HL-60/S4 treated with retinoic acid at 250 ng/mL for 4 days and 3 days (cell line): ENCODE measurements at regions not wholly inside any gene's neighbourhood (a gene's known extent, or its start where the extent isn't known, plus 50 kb on each side); places are given as distances from the start of the nearest gene placed in this dataset.
"Not testable (repeated sequence)": the region's sequence is repeated elsewhere in the genome, so short reads cannot be mapped to it uniquely, and the experiment has no call there.

ENCODE experiments used
- in situ Hi-C: fragments of 300-500 bp; cut with MboI; formaldehyde crosslinking; loops from 2 replicates; pipeline ENCODE4 v1.7.0; 2022; ENCODE audit warnings: low sequenced_read_pairs

DNA sequence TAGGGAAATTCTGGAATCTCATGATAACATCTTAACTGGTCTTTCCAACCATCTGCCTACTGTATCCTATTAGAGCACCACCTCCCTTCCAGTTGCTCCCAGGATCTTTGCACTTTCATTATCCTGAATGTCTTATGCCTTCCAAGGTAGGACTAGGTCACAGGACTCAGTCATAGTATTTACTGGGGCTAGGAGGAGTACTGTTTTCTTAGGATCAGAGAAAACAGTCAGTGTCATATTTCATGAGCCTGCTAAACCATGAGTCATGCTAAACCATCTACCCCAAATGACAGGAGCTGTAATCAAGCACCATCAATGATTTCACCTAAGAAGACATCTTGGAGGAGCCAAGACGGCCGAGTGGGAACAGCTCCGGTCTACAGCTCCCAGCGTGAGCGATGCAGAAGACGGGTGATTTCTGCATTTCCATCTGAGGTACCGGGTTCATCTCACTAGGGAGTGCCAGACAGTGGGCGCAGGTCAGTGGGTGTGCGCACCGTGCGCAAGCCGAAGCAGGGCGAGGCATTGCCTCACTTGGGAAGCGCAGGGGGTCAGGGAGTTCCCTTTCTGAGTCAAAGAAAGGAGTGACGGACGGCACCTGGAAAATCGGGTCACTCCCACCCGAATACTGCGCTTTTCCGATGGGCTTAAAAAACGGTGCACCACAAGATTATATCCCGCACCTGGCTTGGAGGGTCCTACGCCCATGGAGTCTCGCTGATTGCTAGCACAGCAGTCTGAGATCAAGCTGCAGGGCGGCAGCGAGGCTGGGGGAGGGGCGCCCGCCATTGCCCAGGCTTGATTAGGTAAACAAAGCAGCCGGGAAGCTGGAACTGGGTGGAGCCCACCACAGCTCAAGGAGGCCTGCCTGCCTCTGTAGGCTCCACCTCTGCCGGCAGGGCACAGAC is 1439.2 kb upstream of the ACVR2A start:
- in situ Hi-C loops = not testable (repeated sequence)

DNA sequence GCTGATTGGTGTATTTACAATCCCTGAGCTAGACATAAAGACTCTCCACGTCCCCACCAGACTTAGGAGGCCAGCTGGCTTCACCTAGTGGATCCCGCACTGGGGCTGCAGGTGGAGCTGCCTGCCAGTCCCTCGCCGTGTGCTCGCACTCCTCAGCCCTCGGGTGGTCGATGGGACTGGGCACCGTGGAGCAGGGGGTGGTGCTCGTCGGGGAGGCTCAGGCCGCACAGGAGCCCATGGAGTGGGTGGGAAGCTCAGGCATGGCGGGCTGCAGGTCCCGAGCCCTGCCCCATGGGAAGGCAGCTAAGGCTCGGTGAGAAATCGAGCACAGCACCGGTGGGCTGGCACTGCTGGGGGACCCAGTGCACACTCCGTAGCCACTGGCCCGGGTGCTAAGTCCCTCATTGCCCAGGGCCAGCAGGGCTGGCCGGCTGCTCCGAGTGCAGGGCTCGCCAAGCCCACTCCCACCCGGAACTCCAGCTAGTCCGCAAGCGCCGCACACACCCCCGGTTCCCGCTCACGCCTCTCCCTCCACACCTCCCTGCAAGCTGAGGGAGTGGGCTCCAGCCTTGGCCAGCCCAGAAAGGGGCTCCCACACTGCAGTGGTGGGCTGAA is 1441.2 kb upstream of the ACVR2A start:
- in situ Hi-C loops = not testable (repeated sequence)

DNA sequence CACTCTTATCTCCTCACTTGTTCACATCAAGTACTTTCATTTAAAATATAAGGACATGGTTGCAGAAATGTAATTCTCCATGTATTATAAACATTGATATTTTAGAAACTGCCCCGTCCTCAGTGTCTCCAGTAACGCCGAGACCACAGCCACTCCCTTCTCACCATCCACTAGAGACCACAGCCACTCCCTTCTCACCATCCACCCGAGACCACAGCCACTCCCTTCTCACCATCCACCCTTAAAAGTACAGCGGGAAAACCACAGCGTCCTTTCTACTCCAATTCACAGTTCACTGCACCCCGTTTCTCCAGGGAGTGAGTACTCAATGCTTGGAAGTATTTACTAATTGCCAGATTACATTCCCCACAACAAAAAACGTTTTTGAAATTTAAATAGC is 1452.2 kb upstream of the ACVR2A start:
- in situ Hi-C loops = no loop called here

DNA sequence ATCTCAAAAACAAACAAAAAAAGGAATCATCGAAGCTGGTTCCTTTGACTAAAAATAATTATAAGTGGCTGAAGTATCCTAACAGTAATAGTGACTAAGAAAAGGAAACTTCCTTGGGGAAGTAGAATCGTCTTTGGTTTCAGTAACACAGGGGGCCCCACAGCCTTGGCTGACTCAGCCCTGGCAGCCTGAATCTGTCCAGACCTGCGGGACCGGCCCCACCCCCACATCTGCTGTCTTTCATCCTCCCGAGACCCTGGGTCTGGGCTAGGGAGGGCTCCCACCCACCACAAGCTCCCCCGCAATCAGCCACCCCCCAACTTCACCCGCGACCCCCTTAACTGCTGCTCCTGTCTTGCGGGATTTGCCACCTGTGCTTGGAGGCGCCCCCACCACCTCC is 1452.6 kb upstream of the ACVR2A start:
- in situ Hi-C loops = no loop called here

DNA sequence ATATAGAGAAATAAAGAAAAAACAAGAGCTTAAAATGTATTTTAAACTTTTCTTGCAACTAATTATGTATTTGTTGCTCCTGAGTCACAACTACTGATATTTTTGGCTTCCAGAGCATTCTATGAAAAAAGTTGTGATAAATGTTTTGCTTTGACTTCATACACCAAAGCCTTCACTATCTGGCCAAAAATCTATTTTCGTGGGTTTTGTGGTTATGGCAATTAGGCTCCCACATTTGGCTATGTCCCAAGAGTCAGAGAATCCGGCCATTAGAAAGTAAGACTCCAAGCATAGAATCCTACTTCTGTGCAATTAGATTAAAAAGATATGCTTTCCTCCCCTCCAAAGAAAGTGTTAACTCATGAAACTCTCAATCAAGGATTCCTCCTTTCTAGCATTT is 1456.1 kb upstream of the ACVR2A start:
- in situ Hi-C loops = no loop called here

DNA sequence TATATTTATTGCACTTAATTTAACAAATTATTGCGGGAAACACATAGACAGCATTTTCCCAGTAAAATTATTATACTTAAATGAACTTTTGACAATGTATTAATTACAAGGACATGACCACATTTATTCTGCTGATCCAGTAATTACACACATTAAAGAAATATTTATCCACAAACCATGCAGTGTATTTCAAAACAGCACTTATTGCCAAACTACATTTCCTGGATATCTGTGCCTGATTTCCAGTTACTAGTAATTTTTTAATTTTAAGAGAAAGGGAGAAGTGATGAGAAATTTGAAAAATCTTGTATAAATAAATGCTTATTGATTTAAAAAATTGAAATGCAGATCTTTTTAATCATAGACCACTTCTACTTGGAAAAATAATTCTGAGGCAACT is 1458.7 kb upstream of the ACVR2A start:
- in situ Hi-C loops = no loop called here

DNA sequence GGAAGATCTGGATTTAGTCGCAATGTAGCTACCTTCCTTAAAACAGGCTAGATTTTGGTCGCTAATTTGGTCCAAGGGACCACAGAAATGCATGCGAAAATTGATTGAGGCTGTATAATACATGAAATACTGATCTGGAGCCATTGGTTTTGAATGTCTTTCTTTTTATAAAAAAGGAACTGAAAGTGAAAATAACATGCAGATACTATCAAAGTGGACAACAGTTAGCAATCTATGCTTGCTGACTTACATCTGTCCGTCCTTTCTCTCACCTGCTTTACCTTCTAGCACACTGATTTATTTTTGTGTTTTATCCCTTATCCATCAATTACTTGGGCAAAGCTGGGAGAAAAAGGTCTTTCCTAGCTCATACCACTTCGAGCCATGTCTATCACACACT is 1459.8 kb upstream of the ACVR2A start:
- in situ Hi-C loops = no loop called here

DNA sequence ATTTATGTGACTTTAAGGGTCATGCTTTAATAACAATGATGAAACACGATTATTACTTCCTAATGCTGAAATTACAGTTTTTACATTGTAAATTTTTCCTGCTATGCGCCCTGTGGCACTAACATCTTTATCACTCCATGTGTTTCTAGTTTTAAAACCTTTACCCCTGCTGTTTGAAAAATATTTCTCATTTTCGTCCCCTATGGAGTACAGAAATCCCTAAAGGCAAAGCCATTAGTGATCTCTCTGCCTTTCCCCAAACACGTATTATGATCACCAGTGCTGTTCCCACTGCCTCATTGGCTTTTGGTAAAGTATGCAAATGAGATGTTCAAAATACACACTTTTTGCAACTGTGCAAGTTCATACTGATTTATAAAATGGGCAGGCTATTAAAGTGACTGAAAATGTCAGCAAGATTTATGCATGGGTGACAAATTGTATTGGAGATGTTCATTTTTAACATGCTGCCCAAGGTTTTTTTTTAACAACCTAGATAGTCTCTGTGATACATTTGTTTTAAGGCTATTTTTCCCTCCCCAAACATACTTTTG is 1468.2 kb upstream of the ACVR2A start:
- in situ Hi-C loops = no loop called here

DNA sequence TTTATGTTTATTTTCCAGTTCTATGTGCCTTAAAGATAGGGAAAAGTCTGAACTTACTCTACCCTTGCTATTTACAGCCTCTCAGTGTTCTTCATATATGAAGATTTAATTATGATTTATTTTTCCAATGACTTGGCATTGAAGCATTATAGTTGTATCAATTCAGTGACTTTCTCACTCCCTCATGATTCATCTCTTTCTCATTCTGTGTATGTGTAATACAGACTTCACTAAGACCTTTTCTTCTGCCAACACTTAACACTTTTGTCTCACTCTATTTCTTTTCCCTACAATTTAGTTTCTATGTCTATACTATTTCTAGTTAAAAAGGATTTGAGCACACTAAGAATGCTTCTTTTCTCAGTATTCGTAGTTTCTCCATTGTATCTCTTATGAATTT is 1470.3 kb upstream of the ACVR2A start:
- in situ Hi-C loops = no loop called here

DNA sequence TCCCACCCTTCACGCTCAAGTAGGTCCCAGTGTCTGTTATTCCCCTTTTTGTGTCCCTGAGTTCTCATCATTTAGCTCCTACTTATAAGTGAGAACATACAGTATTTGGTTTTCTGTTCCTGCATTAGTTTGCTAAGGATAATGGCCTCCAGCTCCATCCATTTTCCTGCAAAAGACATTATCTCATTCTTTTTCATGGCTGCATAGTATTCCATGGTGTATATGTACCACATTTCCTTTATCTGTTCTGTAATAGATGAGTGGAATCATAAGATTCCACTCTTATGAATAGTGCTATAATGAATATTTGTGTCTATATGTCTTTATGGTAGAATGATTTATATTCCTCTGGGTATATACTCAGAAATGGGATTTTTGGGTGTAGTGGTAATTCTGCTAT is 1473.5 kb upstream of the ACVR2A start:
- in situ Hi-C loops = not testable (repeated sequence)

DNA sequence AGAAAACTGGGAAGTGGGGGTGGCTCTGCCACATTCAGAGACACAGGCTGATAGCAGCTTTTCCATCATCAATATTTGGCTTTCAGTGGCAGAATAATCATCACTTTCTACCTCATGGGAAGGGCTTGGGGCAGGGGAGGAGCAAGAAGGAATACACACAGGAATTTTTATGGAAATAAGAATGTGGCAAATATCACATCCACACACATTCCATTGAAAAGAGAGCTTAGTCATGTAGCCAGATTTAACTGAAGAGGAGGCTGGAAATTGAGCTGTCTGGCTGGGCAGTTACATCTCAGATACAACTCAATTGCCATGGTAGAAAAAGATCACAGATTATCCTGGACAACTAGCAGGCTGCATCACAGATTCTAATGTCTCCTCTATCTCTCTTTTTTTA is 1474.0 kb upstream of the ACVR2A start:
- in situ Hi-C loops = no loop called here

DNA sequence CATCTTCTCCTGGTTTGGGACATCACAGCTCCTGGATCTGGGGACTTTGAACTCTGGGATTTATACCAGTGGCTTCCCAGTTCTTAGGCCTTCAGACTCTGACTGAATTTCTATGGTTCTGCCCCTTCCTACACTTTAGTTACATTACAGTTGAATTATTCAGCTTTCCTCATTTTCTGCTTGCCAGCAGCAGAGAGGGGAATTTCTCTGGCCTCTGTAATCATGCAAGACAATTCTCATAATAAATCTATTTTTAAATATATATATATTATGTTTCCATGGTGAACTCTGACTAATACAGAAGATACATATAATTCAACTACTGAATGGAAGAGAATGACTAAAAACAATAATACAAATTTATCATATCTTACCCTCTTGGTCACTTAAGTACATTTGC is 1478.6 kb upstream of the ACVR2A start:
- in situ Hi-C loops = no loop called here

DNA sequence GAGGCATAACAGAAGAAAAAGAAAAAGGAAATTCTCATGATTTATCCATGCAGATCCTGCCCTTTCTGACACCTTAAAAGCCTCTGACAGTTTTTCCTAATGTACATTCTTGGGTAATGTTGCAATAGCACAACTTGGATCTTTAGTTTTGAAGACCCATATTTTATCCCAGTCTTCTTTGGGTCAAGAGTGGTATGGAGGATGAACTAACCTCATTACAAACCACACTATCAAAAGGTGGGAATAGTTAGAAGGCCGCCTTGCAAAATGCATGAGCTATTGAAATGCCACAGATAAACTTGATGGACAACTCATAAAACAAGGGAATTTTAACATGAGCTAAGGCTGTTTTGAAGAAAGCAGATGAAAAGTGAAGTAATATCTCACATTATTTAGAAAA is 1479.8 kb upstream of the ACVR2A start:
- in situ Hi-C loops = no loop called here

DNA sequence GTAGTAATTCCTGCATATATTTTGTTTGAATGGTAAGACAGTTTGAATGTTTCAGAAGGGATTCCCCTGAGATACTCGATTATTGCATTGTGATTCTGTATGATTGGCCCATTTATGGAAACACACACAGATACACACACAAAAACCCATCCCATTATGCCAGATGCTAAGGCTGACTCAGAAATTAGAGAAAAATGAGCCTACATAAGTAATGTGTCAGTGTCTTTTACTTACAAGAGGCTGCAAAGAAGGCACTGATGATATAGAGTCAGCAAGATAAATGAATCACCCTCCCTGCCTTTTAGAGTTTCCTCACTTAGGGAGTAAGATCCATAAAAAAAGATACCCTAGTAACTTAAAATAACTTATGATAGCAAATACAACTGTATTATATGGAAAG is 1481.1 kb upstream of the ACVR2A start:
- in situ Hi-C loops = no loop called here

DNA sequence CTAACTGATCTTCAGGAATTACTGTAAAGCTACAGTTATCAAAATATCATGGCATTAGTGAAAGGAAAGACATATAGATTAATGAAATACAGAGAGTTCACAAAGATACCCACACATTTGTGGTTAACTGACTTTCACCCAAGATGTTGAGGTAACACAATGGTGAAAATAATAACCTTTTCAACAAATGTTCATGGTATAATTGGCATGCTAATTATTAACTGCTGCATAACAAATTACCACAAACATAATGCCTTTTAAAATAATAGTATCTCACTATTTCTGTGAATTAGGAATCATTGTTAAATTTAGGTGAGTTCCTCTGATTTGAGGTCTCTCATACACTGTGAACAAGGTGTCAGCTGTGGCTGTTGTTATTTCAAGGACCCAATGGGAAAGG is 1493.1 kb upstream of the ACVR2A start:
- in situ Hi-C loops = no loop called here

DNA sequence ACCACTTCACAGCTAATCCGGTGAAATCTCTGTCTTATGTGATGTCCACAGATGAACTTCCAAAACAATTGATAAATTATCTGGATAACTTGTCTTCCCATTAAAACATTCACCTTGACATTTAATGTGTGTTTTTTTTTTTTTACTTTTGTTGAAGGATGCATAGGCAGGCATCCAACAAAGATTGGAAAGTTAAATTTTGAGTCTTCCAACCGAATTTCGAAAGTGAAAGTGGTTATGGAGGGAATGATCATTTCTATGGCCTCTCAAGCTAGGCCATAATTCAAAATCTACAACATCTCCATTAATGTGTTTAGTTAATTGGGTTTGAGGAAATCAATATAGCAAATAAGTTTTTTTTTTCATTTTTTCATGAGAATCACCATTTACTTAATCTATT is 1495.5 kb upstream of the ACVR2A start:
- in situ Hi-C loops = no loop called here

DNA sequence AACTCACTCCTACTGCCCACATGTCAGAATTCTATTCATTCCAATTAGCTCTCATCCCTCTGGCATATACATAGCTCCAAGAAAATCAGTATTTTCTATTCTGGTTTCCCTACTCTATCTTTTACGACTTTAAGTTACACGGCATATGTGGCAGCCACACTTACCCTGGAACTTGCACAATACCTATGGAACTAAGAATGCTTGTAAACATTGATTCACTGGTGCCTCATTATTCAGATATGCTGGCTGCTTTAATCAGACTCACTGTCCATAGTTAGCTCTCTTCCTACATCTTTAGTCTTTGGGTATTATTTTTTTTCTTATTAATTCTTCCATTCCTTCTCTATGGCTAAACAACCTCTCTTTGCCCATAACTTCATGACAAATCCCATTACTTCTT is 1519.9 kb upstream of the ACVR2A start:
- in situ Hi-C loops = no loop called here

DNA sequence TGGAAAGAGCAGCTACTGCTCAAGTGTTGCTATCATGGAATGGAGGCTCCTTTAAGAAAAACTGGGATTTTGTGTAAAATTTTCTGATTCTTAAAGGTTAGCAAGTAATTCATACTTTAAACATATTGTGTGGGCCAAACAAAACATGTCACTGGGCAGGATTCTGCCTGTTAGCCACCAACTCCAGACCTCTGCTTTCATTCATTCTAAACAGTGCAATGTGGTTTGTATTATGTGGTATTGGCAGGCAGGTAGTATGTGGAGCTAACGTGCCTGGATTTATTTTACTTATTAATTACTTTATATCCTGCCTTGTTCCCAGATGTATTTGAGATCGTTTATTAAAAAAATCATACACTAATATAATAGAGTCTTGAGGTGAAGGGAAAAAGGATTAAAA is 1521.3 kb upstream of the ACVR2A start:
- in situ Hi-C loops = no loop called here

DNA sequence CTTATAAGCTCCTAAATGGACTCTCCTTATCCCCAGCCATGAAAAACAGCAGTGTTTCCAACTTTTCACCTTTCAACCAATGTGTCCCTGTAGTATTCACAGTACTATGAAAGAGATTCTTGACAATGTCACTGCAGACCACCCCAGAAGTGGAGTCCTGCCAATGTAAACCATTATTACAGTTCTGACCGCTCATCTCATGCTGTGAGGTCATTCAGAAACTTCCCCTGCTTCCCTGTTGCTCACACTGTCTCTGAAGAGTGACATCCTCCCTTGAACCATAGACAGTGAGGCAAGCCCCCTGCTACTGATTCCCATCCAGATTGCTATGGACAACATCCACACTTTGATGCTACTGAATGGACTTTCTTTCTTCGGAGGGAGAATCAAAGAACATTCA is 1523.7 kb upstream of the ACVR2A start:
- in situ Hi-C loops = no loop called here

DNA sequence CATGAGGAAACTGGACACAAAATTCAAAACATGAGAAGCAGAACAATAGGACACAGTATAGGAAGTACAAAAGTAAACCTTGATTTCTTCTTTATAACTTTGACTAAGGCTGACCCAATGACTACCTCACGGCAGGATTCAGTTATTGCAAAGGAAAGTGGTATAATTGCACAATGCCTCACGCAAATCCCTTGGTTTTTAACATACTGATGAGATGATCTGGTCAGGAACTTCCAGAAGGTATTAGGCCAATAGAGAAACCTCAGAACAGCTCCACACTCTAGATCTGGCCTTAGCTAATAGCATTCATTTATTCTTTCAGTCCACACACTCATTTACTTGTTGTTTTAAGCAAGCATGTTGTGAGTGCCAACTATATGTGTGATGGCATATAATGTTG is 1526.9 kb upstream of the ACVR2A start:
- in situ Hi-C loops = no loop called here

DNA sequence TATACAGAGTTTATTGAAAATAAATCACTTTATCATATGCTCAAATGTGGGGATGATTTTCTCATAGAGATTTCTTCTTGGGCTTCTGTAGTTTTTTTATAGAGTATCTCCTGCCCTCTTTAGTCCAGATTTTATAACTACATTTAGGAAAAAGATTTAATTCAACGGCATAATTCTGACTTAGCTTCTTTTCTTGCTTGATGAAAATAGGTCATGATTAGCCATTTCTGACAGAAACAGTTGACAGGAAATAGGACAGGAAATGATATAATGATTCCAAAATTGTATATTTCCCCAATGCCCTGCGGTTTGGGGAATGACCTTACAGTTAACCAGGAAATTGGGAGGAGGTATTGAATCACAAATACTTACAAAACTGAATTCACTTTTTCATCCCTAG is 1531.9 kb upstream of the ACVR2A start:
- in situ Hi-C loops = no loop called here

DNA sequence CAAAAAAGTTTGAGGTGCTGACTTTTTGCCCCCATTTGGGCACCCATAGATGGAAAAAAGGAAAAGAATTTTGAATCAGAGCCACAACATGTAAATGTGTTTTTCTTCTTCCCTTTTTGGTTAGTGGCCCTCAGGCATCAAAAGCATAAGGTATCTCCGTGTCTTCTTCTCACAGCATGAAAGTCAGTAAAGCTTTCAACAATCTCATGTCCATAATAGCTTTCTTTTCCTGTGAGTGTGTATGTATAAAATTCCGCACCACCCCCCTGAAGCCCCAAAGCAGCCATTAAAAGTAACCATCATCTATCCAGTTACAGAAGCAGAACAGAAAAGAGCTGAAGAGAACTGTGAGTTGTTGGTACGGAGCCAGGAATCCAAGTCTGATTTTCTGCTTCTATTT is 1539.7 kb upstream of the ACVR2A start:
- in situ Hi-C loops = no loop called here
